MM.1S (cell line): ENCODE measurements at regions not wholly inside any gene's neighbourhood (a gene's known extent, or its start where the extent isn't known, plus 50 kb on each side); places are given as distances from the start of the nearest gene placed in this dataset.
"Not testable (repeated sequence)": the region's sequence is repeated elsewhere in the genome, so short reads cannot be mapped to it uniquely, and the experiment has no call there.

Experiments
- DNase-seq: peaks from one replicate; pipeline ENCODE4 v3.0.0-alpha.2; 2015
- H2AFZ ChIP-seq: fragments of 300-600 bp; sonication (generic); 2 replicates; pipeline ENCODE4 v1.6.0; 2016; ENCODE audit warnings: antibody characterized with exemption, low read length
- H3F3A ChIP-seq: fragments of 300-600 bp; sonication (generic); 2 replicates; pipeline ENCODE4 v1.6.1; 2016; ENCODE audit warnings: mild to moderate bottlenecking, antibody characterized with exemption, low read length, moderate library complexity, mixed read lengths; ENCODE audit not compliant: insufficient read depth
- H3K27ac ChIP-seq: fragments of 300-600 bp; sonication (generic); 2 replicates; pipeline ENCODE4 v1.5.1; 2016; ENCODE audit warnings: mild to moderate bottlenecking, low read length
- H3K27me3 ChIP-seq: fragments of 300-600 bp; sonication (generic); replicated peaks from 2 replicates; pipeline ENCODE4 v1.6.0; 2016; ENCODE audit warnings: low read length; ENCODE audit not compliant: insufficient read depth
- H3K36me3 ChIP-seq: fragments of 300-600 bp; sonication (generic); replicated peaks from 2 replicates; pipeline ENCODE4 v1.6.1; 2016; ENCODE audit warnings: mild to moderate bottlenecking, low read length, mixed read lengths; ENCODE audit not compliant: insufficient read depth
- H3K4me1 ChIP-seq: fragments of 300-600 bp; sonication (generic); 2 replicates; pipeline ENCODE4 v1.6.1; 2016; ENCODE audit warnings: low read length, mixed read lengths
- H3K4me2 ChIP-seq: fragments of 300-600 bp; sonication (generic); 2 replicates; pipeline ENCODE4 v1.6.0; 2016; ENCODE audit warnings: low read depth, low read length
- H3K4me3 ChIP-seq: fragments of 300-600 bp; sonication (generic); 2 replicates; pipeline ENCODE4 v1.5.1; 2016; ENCODE audit warnings: low read length, mixed read lengths
- H3K79me2 ChIP-seq: fragments of 300-600 bp; sonication (generic); 2 replicates; pipeline ENCODE4 v1.6.1; 2016; ENCODE audit warnings: mixed run types, low read length, mixed read lengths
- H3K9ac ChIP-seq: fragments of 300-600 bp; sonication (generic); 2 replicates; pipeline ENCODE4 v1.6.1; 2016; ENCODE audit warnings: low read length, mixed read lengths
- H3K9me2 ChIP-seq: fragments of 300-600 bp; sonication (generic); replicated peaks from 2 replicates; pipeline ENCODE4 v1.6.1; 2016; ENCODE audit warnings: mild to moderate bottlenecking, low read length, mixed read lengths; ENCODE audit not compliant: insufficient read depth
- H3K9me3 ChIP-seq: fragments of 300-600 bp; sonication (generic); replicated peaks from 2 replicates; pipeline ENCODE4 v1.6.1; 2016; ENCODE audit warnings: mild to moderate bottlenecking, low read length, mixed read lengths; ENCODE audit not compliant: insufficient read depth
- H4K20me1 ChIP-seq: fragments of 300-600 bp; sonication (generic); 2 replicates; pipeline ENCODE4 v1.6.1; 2016; ENCODE audit warnings: mild to moderate bottlenecking, low read length, moderate library complexity, mixed read lengths; ENCODE audit not compliant: insufficient read depth
- EZH2 ChIP-seq: fragments of 300-600 bp; sonication (generic); optimal IDR thresholded peaks from 2 replicates; pipeline ENCODE3; 2017; ENCODE audit warnings: low read depth, mild to moderate bottlenecking, antibody characterized with exemption, low read length, mixed read lengths
- EZH2phosphoT487 ChIP-seq: fragments of 300-600 bp; sonication (generic); IDR thresholded peaks from 2 replicates; pipeline ENCODE4 v1.6.1; 2018; ENCODE audit warnings: antibody characterized with exemption, low read length
- TF ChIP-seq, protein P1 (sequence below): fragments of 300-600 bp; sonication (generic); IDR thresholded peaks from 2 replicates; pipeline ENCODE4 v1.5.1; 2016; ENCODE audit warnings: antibody characterized with exemption, low read length, mixed read lengths

DNA sequence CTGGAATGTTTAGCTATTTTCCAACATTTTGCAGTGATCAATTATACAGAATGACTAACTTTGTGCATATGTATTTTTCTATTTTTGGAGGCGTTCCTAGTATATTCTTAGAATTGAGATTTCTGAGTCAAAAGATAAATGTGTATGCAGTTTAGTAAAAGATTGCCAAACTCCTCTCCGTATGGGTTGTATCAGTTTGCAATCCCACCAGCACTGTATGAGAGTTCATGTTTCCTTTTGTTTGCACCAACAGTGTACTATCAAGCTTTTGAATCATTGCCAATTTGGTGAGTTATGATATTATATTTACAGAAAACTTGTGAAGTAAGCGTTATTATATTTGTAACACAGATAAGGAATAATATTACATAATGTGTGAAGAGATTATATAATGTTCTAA is 658.7 kb downstream of the JRKL start:
- H4K20me1 ChIP-seq: no peaks in the 10 kb centered on the region
- TF ChIP-seq, protein P1, sequence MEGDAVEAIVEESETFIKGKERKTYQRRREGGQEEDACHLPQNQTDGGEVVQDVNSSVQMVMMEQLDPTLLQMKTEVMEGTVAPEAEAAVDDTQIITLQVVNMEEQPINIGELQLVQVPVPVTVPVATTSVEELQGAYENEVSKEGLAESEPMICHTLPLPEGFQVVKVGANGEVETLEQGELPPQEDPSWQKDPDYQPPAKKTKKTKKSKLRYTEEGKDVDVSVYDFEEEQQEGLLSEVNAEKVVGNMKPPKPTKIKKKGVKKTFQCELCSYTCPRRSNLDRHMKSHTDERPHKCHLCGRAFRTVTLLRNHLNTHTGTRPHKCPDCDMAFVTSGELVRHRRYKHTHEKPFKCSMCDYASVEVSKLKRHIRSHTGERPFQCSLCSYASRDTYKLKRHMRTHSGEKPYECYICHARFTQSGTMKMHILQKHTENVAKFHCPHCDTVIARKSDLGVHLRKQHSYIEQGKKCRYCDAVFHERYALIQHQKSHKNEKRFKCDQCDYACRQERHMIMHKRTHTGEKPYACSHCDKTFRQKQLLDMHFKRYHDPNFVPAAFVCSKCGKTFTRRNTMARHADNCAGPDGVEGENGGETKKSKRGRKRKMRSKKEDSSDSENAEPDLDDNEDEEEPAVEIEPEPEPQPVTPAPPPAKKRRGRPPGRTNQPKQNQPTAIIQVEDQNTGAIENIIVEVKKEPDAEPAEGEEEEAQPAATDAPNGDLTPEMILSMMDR: no peak
- TF ChIP-seq EZH2phosphoT487 (no peak), EZH2 (no peak)
- H3K4me1 ChIP-seq: no peaks in the 10 kb centered on the region
- H3K79me2 ChIP-seq: no peaks in the 10 kb centered on the region
- no peaks in the 10 kb centered on the region for H3K9me3 ChIP-seq
- H3K4me3 ChIP-seq: no peak overlapping the region
- no peaks in the 10 kb centered on the region for H3F3A ChIP-seq
- no peaks in the 10 kb centered on the region for H3K27me3 ChIP-seq
- H3K4me2 ChIP-seq: no peak overlapping the region
- no peak overlapping the region for H2AFZ ChIP-seq
- H3K9me2 ChIP-seq: no peaks in the 10 kb centered on the region
- no peak overlapping the region for H3K9ac ChIP-seq
- H3K27ac ChIP-seq: no peak overlapping the region
- DNase-seq: no peak
- no peaks in the 10 kb centered on the region for H3K36me3 ChIP-seq

- no peaks in the 10 kb centered on the region for H3K27me3 ChIP-seq
- H3K9me3 ChIP-seq: no peaks in the 10 kb centered on the region
- H2AFZ ChIP-seq: no peak overlapping the region
- H3K9me2 ChIP-seq: no peaks in the 10 kb centered on the region
- no peak for DNase-seq
- H3K9ac ChIP-seq: no peak overlapping the region
- H3K4me3 ChIP-seq: no peak overlapping the region
- H3K36me3 ChIP-seq: no peaks in the 10 kb centered on the region
- no peaks in the 10 kb centered on the region for H3K4me1 ChIP-seq
- H3K27ac ChIP-seq: no peak overlapping the region
- H4K20me1 ChIP-seq: no peaks in the 10 kb centered on the region
- TF ChIP-seq EZH2: no peak
- TF ChIP-seq EZH2phosphoT487: no peak
- TF ChIP-seq, protein P1: no peak
- H3F3A ChIP-seq: no peaks in the 10 kb centered on the region
- no peaks in the 10 kb centered on the region for H3K79me2 ChIP-seq
- no peak overlapping the region for H3K4me2 ChIP-seq
Observed at GRCh38 chr11:97060184-97060583, 670.4 kb downstream of the JRKL start.

GRCh38 chr11:97069160-97069559 is 679.3 kb downstream of the JRKL start:
- DNase-seq: no peak
- Histone ChIP-seq H3K4me1 (no peaks in the 10 kb centered on the region), H3K27me3 (no peaks in the 10 kb centered on the region), H3K79me2 (no peaks in the 10 kb centered on the region), H3K9ac (no peak overlapping the region), H3K9me2 (no peaks in the 10 kb centered on the region), H3K27ac (no peak overlapping the region), H3K4me2 (no peak overlapping the region), H3K9me3 (no peaks in the 10 kb centered on the region), H2AFZ (no peak overlapping the region), H3K4me3 (no peak overlapping the region), H4K20me1 (no peaks in the 10 kb centered on the region), H3K36me3 (no peaks in the 10 kb centered on the region), H3F3A (no peaks in the 10 kb centered on the region)
- TF ChIP-seq EZH2: no peak

- no peak for DNase-seq
- H4K20me1 ChIP-seq: no peaks in the 10 kb centered on the region
- no peak overlapping the region for H3K4me3 ChIP-seq
- no peak overlapping the region for H3K9ac ChIP-seq
- no peaks in the 10 kb centered on the region for H3F3A ChIP-seq
- no peak overlapping the region for H2AFZ ChIP-seq
- no peaks in the 10 kb centered on the region for H3K9me2 ChIP-seq
- TF ChIP-seq EZH2phosphoT487 (no peak), EZH2 (no peak)
- TF ChIP-seq, protein P1: no peak
- H3K79me2 ChIP-seq: no peaks in the 10 kb centered on the region
- no peak overlapping the region for H3K27ac ChIP-seq
- H3K4me2 ChIP-seq: no peak overlapping the region
- no peaks in the 10 kb centered on the region for H3K9me3 ChIP-seq
- no peaks in the 10 kb centered on the region for H3K36me3 ChIP-seq
- H3K27me3 ChIP-seq: no peaks in the 10 kb centered on the region
- H3K4me1 ChIP-seq: no peaks in the 10 kb centered on the region
Observed at GRCh38 chr11:97072420-97072819, 682.6 kb downstream of the JRKL start.

GRCh38 chr11:97076666-97077065 is 686.9 kb downstream of the JRKL start:
- not testable (repeated sequence) for H3K9me2 ChIP-seq, H3K79me2 ChIP-seq, H3K9me3 ChIP-seq, H3K4me2 ChIP-seq, H3K36me3 ChIP-seq, H3K4me3 ChIP-seq, H3K9ac ChIP-seq, H3K27ac ChIP-seq, DNase-seq, H4K20me1 ChIP-seq, H3F3A ChIP-seq, H3K27me3 ChIP-seq, H2AFZ ChIP-seq, H3K4me1 ChIP-seq
